ENCODE measurements at regions not wholly inside any gene's neighbourhood (a gene's known extent, or its start where the extent isn't known, plus 50 kb on each side); places are given as distances from the start of the nearest gene placed in this dataset.

GRCh38 chr1:4150262-4150661 lies 250.2 kb upstream of the C1orf174 start:
- Histone ChIP-seq H3K27me3 (ENCODE audit: insufficient read depth, low read length) (no peaks in the 10 kb centered on the region), H3K36me3 (ENCODE audit: insufficient read depth, low read length) (no peaks in the 10 kb centered on the region), H3K27ac (ENCODE audit: low read depth, low read length) (no peak overlapping the region), H3K4me3 (ENCODE audit: low read length) (no peak overlapping the region), H3K9ac (ENCODE audit: low read depth, low read length) (no peak overlapping the region), H3K4me1 (ENCODE audit: insufficient read depth, low read length) (no peaks in the 10 kb centered on the region), H3K9me3 (ENCODE audit: insufficient read depth, low read depth, low read length) (no peaks in the 10 kb centered on the region)
- WGBS: 56% methylated on average over 7 of the region's 7 CpGs

- no peaks in the 10 kb centered on the region for H3K4me1 ChIP-seq (ENCODE audit: insufficient read depth, low read length)
- no peaks in the 10 kb centered on the region for H3K27me3 ChIP-seq (ENCODE audit: insufficient read depth, low read length)
- H3K9ac ChIP-seq (ENCODE audit: low read depth, low read length): no peak overlapping the region
- H3K9me3 ChIP-seq (ENCODE audit: insufficient read depth, low read depth, low read length): no peaks in the 10 kb centered on the region
- 92% methylated on average over 11 of the region's 11 CpGs for WGBS
- no peaks in the 10 kb centered on the region for H3K36me3 ChIP-seq (ENCODE audit: insufficient read depth, low read length)
- H3K27ac ChIP-seq (ENCODE audit: low read depth, low read length): no peak overlapping the region
- H3K4me3 ChIP-seq (ENCODE audit: low read length): no peak overlapping the region
Measured at GRCh38 chr1:4152266-4152665, 252.2 kb upstream of the C1orf174 start.

- Histone ChIP-seq H3K27ac (ENCODE audit: low read depth, low read length) (no peak overlapping the region), H3K9me3 (ENCODE audit: insufficient read depth, low read depth, low read length) (no peaks in the 10 kb centered on the region), H3K36me3 (ENCODE audit: insufficient read depth, low read length) (no peaks in the 10 kb centered on the region), H3K4me3 (ENCODE audit: low read length) (no peak overlapping the region), H3K4me1 (ENCODE audit: insufficient read depth, low read length) (no peaks in the 10 kb centered on the region), H3K27me3 (ENCODE audit: insufficient read depth, low read length) (no peaks in the 10 kb centered on the region), H3K9ac (ENCODE audit: low read depth, low read length) (no peak overlapping the region)
- 96% methylated on average over 5 of the region's 5 CpGs for WGBS
Measured at GRCh38 chr1:4153571-4153970, 253.5 kb upstream of the C1orf174 start.

- H3K36me3 ChIP-seq (ENCODE audit: insufficient read depth, low read length): no peaks in the 10 kb centered on the region
- H3K27ac ChIP-seq (ENCODE audit: low read depth, low read length): no peak overlapping the region
- peaks cover 11% of the 10 kb centered on the region; the same call in 1 of the 2 replicates for H3K9me3 ChIP-seq (ENCODE audit: insufficient read depth, low read depth, low read length)
- no peak overlapping the region for H3K9ac ChIP-seq (ENCODE audit: low read depth, low read length)
- no peaks in the 10 kb centered on the region for H3K27me3 ChIP-seq (ENCODE audit: insufficient read depth, low read length)
- H3K4me3 ChIP-seq (ENCODE audit: low read length): no peak overlapping the region
- 83% methylated on average over 14 of the region's 14 CpGs for WGBS
- no peaks in the 10 kb centered on the region for H3K4me1 ChIP-seq (ENCODE audit: insufficient read depth, low read length)
Measured at GRCh38 chr1:4156241-4156973, 256.3 kb upstream of the C1orf174 start.

- Histone ChIP-seq H3K36me3 (ENCODE audit: insufficient read depth, low read length) (no peaks in the 10 kb centered on the region), H3K27ac (ENCODE audit: low read depth, low read length) (no peak overlapping the region), H3K4me1 (ENCODE audit: insufficient read depth, low read length) (no peaks in the 10 kb centered on the region), H3K9me3 (ENCODE audit: insufficient read depth, low read depth, low read length) (peaks cover 11% of the 10 kb centered on the region; the same call in 1 of the 2 replicates), H3K9ac (ENCODE audit: low read depth, low read length) (no peak overlapping the region), H3K4me3 (ENCODE audit: low read length) (no peak overlapping the region), H3K27me3 (ENCODE audit: insufficient read depth, low read length) (no peaks in the 10 kb centered on the region)
- WGBS: 95% methylated on average over 7 of the region's 7 CpGs
Measured at GRCh38 chr1:4160181-4160580, 260.1 kb upstream of the C1orf174 start.

- Histone ChIP-seq H3K4me1 (ENCODE audit: insufficient read depth, low read length) (no peaks in the 10 kb centered on the region), H3K27ac (ENCODE audit: low read depth, low read length) (no peak overlapping the region), H3K4me3 (ENCODE audit: low read length) (no peak overlapping the region), H3K9ac (ENCODE audit: low read depth, low read length) (no peak overlapping the region), H3K27me3 (ENCODE audit: insufficient read depth, low read length) (no peaks in the 10 kb centered on the region), H3K9me3 (ENCODE audit: insufficient read depth, low read depth, low read length) (peaks cover 11% of the 10 kb centered on the region; the same call in 1 of the 2 replicates), H3K36me3 (ENCODE audit: insufficient read depth, low read length) (no peaks in the 10 kb centered on the region)
- 86% methylated on average over 26 of the region's 29 CpGs for WGBS
Measured at GRCh38 chr1:4161366-4162006, 261.4 kb upstream of the C1orf174 start.

GRCh38 chr1:4164965-4165364 lies 264.9 kb upstream of the C1orf174 start:
- Histone ChIP-seq H3K9me3 (ENCODE audit: insufficient read depth, low read depth, low read length) (no peaks in the 10 kb centered on the region), H3K27ac (ENCODE audit: low read depth, low read length) (no peak overlapping the region), H3K4me3 (ENCODE audit: low read length) (no peak overlapping the region), H3K36me3 (ENCODE audit: insufficient read depth, low read length) (no peaks in the 10 kb centered on the region), H3K4me1 (ENCODE audit: insufficient read depth, low read length) (no peaks in the 10 kb centered on the region), H3K9ac (ENCODE audit: low read depth, low read length) (no peak overlapping the region), H3K27me3 (ENCODE audit: insufficient read depth, low read length) (no peaks in the 10 kb centered on the region)
- 92% methylated on average over 4 of the region's 4 CpGs for WGBS

GRCh38 chr1:4165686-4166300 lies 265.7 kb upstream of the C1orf174 start:
- no peaks in the 10 kb centered on the region for H3K9me3 ChIP-seq (ENCODE audit: insufficient read depth, low read depth, low read length)
- no peak overlapping the region for H3K27ac ChIP-seq (ENCODE audit: low read depth, low read length)
- H3K9ac ChIP-seq (ENCODE audit: low read depth, low read length): no peak overlapping the region
- no peaks in the 10 kb centered on the region for H3K27me3 ChIP-seq (ENCODE audit: insufficient read depth, low read length)
- H3K4me1 ChIP-seq (ENCODE audit: insufficient read depth, low read length): no peaks in the 10 kb centered on the region
- H3K36me3 ChIP-seq (ENCODE audit: insufficient read depth, low read length): no peaks in the 10 kb centered on the region
- H3K4me3 ChIP-seq (ENCODE audit: low read length): no peak overlapping the region
- 96% methylated on average over 16 of the region's 16 CpGs for whole genome bisulfite sequencing

GRCh38 chr1:4166713-4167112 lies 266.6 kb upstream of the C1orf174 start:
- Histone ChIP-seq H3K36me3 (ENCODE audit: insufficient read depth, low read length) (no peaks in the 10 kb centered on the region), H3K9me3 (ENCODE audit: insufficient read depth, low read depth, low read length) (no peaks in the 10 kb centered on the region), H3K27me3 (ENCODE audit: insufficient read depth, low read length) (no peaks in the 10 kb centered on the region), H3K27ac (ENCODE audit: low read depth, low read length) (no peak overlapping the region), H3K9ac (ENCODE audit: low read depth, low read length) (no peak overlapping the region), H3K4me1 (ENCODE audit: insufficient read depth, low read length) (peaks cover under 1% of the 10 kb centered on the region; the same call in 1 of the 2 replicates), H3K4me3 (ENCODE audit: low read length) (no peak overlapping the region)
- WGBS: 89% methylated on average over 5 of the region's 5 CpGs

GRCh38 chr1:4169991-4170390 lies 269.9 kb upstream of the C1orf174 start:
- Histone ChIP-seq H3K9me3 (ENCODE audit: insufficient read depth, low read depth, low read length) (no peaks in the 10 kb centered on the region), H3K36me3 (ENCODE audit: insufficient read depth, low read length) (no peaks in the 10 kb centered on the region), H3K27me3 (ENCODE audit: insufficient read depth, low read length) (no peaks in the 10 kb centered on the region), H3K27ac (ENCODE audit: low read depth, low read length) (no peak overlapping the region), H3K4me1 (ENCODE audit: insufficient read depth, low read length) (peaks cover 6% of the 10 kb centered on the region; the same call in 1 of the 2 replicates), H3K9ac (ENCODE audit: low read depth, low read length) (no peak overlapping the region), H3K4me3 (ENCODE audit: low read length) (no peak overlapping the region)
- WGBS: 94% methylated on average over 6 of the region's 6 CpGs

- H3K36me3 ChIP-seq (ENCODE audit: insufficient read depth, low read length): no peaks in the 10 kb centered on the region
- H3K4me1 ChIP-seq (ENCODE audit: insufficient read depth, low read length): peaks cover 6% of the 10 kb centered on the region; the same call in 1 of the 2 replicates
- H3K27me3 ChIP-seq (ENCODE audit: insufficient read depth, low read length): no peaks in the 10 kb centered on the region
- no peak overlapping the region for H3K9ac ChIP-seq (ENCODE audit: low read depth, low read length)
- H3K27ac ChIP-seq (ENCODE audit: low read depth, low read length): no peak overlapping the region
- WGBS: 94% methylated on average over 25 of the region's 25 CpGs
- no peaks in the 10 kb centered on the region for H3K9me3 ChIP-seq (ENCODE audit: insufficient read depth, low read depth, low read length)
- H3K4me3 ChIP-seq (ENCODE audit: low read length): no peak overlapping the region
Measured at GRCh38 chr1:4170548-4171340, 270.7 kb upstream of the C1orf174 start.
